ENCODE measurements at regions not wholly inside any gene's neighbourhood (a gene's known extent, or its start where the extent isn't known, plus 50 kb on each side); places are given as distances from the start of the nearest gene placed in this dataset.
A peak's percentile ranks its signal among the peaks of the same experiment; 100 is the strongest.

- Mint-ChIP-seq H3K4me3 (no peak overlapping the region), H3K36me3 (ENCODE audit: low read depth) (no peaks in the 10 kb centered on the region), H3K4me1 (no peaks in the 10 kb centered on the region), H3K27ac (no peak overlapping the region), H3K9me3 (peaks cover 3% of the 10 kb centered on the region), H3K27me3 (no peaks in the 10 kb centered on the region)
- ChIA-PET POLR2A (no interaction called here), CTCF (no interaction called here)
- no peak for DNase-seq
Measured at GRCh38 chr9:12980085-12980851, 205.4 kb downstream of the LURAP1L start.

DNA sequence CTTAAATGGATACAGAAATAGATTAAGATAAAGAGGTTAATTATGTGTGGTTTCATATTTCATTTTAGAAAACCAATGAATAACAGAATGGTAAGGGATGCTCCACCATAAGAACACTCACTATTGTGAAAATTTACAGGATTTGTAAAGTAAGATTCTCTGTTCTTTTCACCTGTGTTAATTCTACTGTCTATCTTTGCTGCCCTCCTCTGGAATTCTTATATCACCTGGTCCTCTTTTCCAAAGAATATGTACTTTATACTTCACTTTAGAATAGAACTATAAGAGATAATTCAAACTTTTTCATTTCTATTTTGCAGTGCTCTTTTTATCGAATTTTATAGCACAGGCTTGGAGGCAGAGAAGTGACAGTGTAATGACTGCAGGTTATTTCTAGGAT, 213.4 kb downstream of the LURAP1L start:
- POLR2A ChIA-PET, result no interaction called here
- CTCF ChIA-PET, result no interaction called here
- H3K4me3 Mint-ChIP-seq, result no peak overlapping the region
- H3K4me1 Mint-ChIP-seq, result no peaks in the 10 kb centered on the region
- no peak for DNase-seq
- H3K36me3 Mint-ChIP-seq (ENCODE audit: low read depth), result no peaks in the 10 kb centered on the region
- H3K27me3 Mint-ChIP-seq, result no peaks in the 10 kb centered on the region
- no peaks in the 10 kb centered on the region for H3K9me3 Mint-ChIP-seq
- no peak overlapping the region for H3K27ac Mint-ChIP-seq

GRCh38 chr9:12989669-12990068, 214.8 kb downstream of the LURAP1L start:
- Mint-ChIP-seq H3K27ac (no peak overlapping the region), H3K36me3 (ENCODE audit: low read depth) (no peaks in the 10 kb centered on the region), H3K9me3 (no peaks in the 10 kb centered on the region), H3K27me3 (no peaks in the 10 kb centered on the region), H3K4me3 (no peak overlapping the region), H3K4me1 (no peaks in the 10 kb centered on the region)
- POLR2A ChIA-PET, result no interaction called here
- CTCF ChIA-PET, result no interaction called here
- no peak for DNase-seq

- DNase-seq, result no peak
- Mint-ChIP-seq H3K27ac (no peak overlapping the region), H3K4me3 (no peak overlapping the region), H3K27me3 (no peaks in the 10 kb centered on the region), H3K36me3 (ENCODE audit: low read depth) (no peaks in the 10 kb centered on the region), H3K4me1 (no peaks in the 10 kb centered on the region), H3K9me3 (no peaks in the 10 kb centered on the region)
- ChIA-PET POLR2A (no interaction called here), CTCF (no interaction called here)
Measured at GRCh38 chr9:12993466-12993865, 218.6 kb downstream of the LURAP1L start.

DNA sequence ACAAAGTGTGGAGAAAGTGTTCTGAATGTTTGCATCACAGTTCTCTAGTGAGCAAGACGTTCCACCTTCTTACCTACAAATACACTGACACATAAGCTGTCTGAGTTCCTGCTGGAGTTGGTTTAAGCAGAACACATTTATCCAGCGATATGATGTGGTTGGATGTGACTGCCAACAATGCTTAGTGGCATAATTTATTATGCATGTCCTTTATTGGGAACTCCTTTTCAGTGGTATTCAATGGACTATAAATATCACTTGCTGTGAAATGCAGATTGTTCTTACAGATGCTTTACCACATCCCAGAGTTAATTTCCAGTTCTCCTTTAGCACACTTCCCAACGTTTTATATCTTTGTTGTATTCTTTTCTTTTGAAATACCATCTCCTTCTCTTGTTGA, 222.2 kb downstream of the LURAP1L start:
- no peak for DNase-seq
- POLR2A ChIA-PET, result no interaction called here
- Mint-ChIP-seq H3K4me3 (no peak overlapping the region), H3K36me3 (ENCODE audit: low read depth) (no peaks in the 10 kb centered on the region), H3K9me3 (no peaks in the 10 kb centered on the region), H3K4me1 (no peaks in the 10 kb centered on the region), H3K27me3 (no peaks in the 10 kb centered on the region), H3K27ac (no peak overlapping the region)
- CTCF ChIA-PET, result no interaction called here

DNA sequence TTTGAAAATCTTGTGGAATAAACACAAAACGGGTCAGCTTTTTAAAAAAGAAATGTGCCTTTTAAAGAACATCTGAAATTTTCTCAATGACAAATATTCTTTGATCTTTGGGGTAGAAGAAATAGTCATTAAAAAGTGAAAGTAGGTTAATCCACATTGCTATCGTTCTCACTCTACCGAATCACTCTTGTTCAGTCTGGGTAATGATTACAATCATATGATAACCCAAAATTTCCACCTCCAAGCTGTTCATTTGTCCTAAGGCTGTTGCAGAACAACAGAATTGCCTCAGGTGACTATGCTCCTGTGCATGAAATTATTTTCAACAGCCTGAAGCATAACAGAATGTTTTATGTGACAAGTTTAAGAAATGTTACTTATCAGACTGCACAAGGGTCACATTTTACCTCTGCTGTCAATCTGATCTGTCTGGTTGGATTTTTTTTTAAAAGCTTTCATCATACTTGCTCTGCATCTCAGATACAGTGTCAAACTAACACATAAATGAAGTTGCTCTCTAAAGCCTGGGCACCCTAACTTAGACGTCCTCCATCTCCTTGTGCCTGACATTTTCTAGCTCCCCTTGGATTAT, 227.3 kb downstream of the LURAP1L start:
- H3K36me3 Mint-ChIP-seq (ENCODE audit: low read depth), result no peaks in the 10 kb centered on the region
- peak overlapping the region; percentile 31 for H3K27ac Mint-ChIP-seq
- H3K4me3 Mint-ChIP-seq, result no peak overlapping the region
- no peaks in the 10 kb centered on the region for H3K4me1 Mint-ChIP-seq
- POLR2A ChIA-PET, result no interaction called here
- H3K9me3 Mint-ChIP-seq, result peaks cover 3% of the 10 kb centered on the region
- CTCF ChIA-PET, result no interaction called here
- no peaks in the 10 kb centered on the region for H3K27me3 Mint-ChIP-seq
- DNase-seq, result no peak

GRCh38 chr9:13002740-13003139, 227.9 kb downstream of the LURAP1L start:
- no peaks in the 10 kb centered on the region for H3K27me3 Mint-ChIP-seq
- no peaks in the 10 kb centered on the region for H3K36me3 Mint-ChIP-seq (ENCODE audit: low read depth)
- ChIA-PET POLR2A (no interaction called here), CTCF (no interaction called here)
- H3K4me1 Mint-ChIP-seq, result no peaks in the 10 kb centered on the region
- peaks cover 3% of the 10 kb centered on the region for H3K9me3 Mint-ChIP-seq
- no peak for DNase-seq
- H3K27ac Mint-ChIP-seq, result no peak overlapping the region
- H3K4me3 Mint-ChIP-seq, result no peak overlapping the region

DNA sequence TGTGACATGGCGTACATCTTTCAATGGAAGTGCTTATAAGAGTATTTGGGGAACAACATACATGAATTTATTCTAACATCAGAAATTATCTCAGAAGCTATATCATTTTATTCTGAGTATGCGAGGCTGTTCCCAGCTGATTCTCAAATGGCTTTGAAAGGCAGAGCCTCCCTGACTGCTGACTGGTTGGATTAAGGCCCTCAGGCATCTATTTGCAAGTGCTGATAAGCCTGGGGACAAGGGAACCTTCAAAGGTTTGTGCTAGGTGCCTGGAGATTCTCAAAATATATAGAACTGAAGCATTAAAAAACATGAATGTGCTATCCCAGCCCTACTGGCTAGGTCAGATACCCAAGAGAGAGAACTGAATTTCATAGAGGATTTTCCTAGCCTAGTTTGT, 235.1 kb downstream of the LURAP1L start:
- ChIA-PET POLR2A (no interaction called here), CTCF (no interaction called here)
- H3K4me3 Mint-ChIP-seq, result no peak overlapping the region
- H3K9me3 Mint-ChIP-seq, result peaks cover 10% of the 10 kb centered on the region
- no peak for DNase-seq
- H3K27me3 Mint-ChIP-seq, result no peaks in the 10 kb centered on the region
- no peaks in the 10 kb centered on the region for H3K4me1 Mint-ChIP-seq
- no peak overlapping the region for H3K27ac Mint-ChIP-seq
- H3K36me3 Mint-ChIP-seq (ENCODE audit: low read depth), result no peaks in the 10 kb centered on the region

DNA sequence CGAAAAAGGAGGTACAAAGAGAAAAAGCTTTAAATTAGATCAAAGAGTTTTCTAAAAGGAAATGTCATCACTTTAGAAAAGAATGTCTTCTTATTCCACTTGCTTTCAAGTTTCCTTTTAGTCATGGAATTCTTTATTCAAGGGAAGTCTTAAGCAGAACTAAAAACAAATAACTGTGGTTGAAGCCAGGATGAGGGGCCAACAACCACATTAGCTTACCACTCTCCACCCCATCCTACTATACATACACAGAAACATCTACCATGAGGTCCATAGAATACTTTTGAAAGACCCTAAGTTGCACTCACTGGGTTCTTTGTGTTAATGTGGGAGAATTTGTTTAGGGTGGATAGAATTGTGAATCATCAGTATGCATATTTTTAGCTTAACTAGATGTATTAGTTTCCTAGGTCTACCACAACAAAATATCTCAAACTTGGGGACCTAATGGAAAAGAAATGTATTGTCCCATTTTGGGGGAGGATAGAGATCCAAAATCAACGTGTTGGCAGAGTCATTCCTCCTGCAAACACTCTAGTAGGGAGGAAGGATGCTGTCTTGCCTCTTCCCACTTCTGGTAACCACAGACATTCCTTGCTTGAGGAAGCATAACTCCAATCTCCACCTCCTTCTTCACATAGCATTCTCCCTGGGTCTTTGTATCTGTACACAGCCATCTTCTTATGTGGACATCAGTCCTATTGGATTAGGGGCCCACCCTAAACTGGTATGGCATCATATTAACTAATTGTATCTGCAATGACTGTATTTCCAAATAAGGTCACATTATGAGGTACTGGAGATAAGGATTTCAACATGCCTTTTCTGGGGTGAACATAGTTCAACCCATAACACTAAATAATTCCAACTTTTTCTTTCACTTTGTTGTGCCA, 239.4 kb downstream of the LURAP1L start:
- H3K27me3 Mint-ChIP-seq, result no peaks in the 10 kb centered on the region
- H3K4me1 Mint-ChIP-seq, result no peaks in the 10 kb centered on the region

DNA sequence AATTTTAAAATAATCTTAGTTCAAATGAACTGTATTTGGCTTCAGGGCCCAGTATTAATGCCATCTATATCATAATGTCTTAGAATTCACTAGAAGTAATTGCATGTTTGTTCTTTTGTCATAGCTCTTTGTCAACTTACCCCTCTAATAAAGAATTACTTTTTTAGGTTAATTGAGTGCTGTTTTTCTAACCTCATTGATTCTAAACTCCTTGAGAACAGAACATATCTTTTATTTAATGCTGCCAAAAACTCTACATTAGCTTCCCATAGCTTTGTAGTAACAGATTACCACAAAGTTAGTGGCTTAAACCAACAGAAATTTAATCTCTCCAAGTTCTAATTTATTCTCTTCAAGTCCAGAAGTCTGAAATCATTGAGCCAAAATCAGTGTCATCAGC, 242.4 kb downstream of the LURAP1L start:
- CTCF ChIA-PET, result no interaction called here
- no peaks in the 10 kb centered on the region for H3K9me3 Mint-ChIP-seq
- no peaks in the 10 kb centered on the region for H3K4me1 Mint-ChIP-seq
- H3K36me3 Mint-ChIP-seq (ENCODE audit: low read depth), result no peaks in the 10 kb centered on the region
- H3K27ac Mint-ChIP-seq, result no peak overlapping the region
- no peak overlapping the region for H3K4me3 Mint-ChIP-seq
- DNase-seq, result no peak
- H3K27me3 Mint-ChIP-seq, result no peaks in the 10 kb centered on the region
- POLR2A ChIA-PET, result no interaction called here

More for the DNA sequence above, 239.4 kb downstream of the LURAP1L start:
- ChIA-PET CTCF (no interaction called here), POLR2A (no interaction called here)
- H3K4me3 Mint-ChIP-seq, result no peak overlapping the region
- no peaks in the 10 kb centered on the region for H3K36me3 Mint-ChIP-seq (ENCODE audit: low read depth)
- no peak for DNase-seq
- no peak overlapping the region for H3K27ac Mint-ChIP-seq
- H3K9me3 Mint-ChIP-seq, result no peaks in the 10 kb centered on the region

GRCh38 chr9:13020146-13021040, 245.6 kb downstream of the LURAP1L start:
- POLR2A ChIA-PET, result no interaction called here
- CTCF ChIA-PET, result no interaction called here
- peaks cover 4% of the 10 kb centered on the region for H3K9me3 Mint-ChIP-seq
- DNase-seq, result no peak
- H3K27me3 Mint-ChIP-seq, result no peaks in the 10 kb centered on the region
- no peak overlapping the region for H3K4me3 Mint-ChIP-seq
- no peaks in the 10 kb centered on the region for H3K36me3 Mint-ChIP-seq (ENCODE audit: low read depth)
- H3K4me1 Mint-ChIP-seq, result no peaks in the 10 kb centered on the region
- H3K27ac Mint-ChIP-seq, result no peak overlapping the region

GRCh38 chr9:13022756-13023155, 247.9 kb downstream of the LURAP1L start:
- CTCF ChIA-PET, result no interaction called here
- Mint-ChIP-seq H3K27ac (no peak overlapping the region), H3K4me1 (no peaks in the 10 kb centered on the region), H3K27me3 (no peaks in the 10 kb centered on the region), H3K36me3 (ENCODE audit: low read depth) (no peaks in the 10 kb centered on the region), H3K9me3 (peaks cover 8% of the 10 kb centered on the region), H3K4me3 (no peak overlapping the region)
- POLR2A ChIA-PET, result no interaction called here
- DNase-seq, result no peak

GRCh38 chr9:13023498-13023897, 248.7 kb downstream of the LURAP1L start:
- ChIA-PET CTCF (no interaction called here), POLR2A (no interaction called here)
- H3K4me1 Mint-ChIP-seq, result no peaks in the 10 kb centered on the region
- H3K27me3 Mint-ChIP-seq, result no peaks in the 10 kb centered on the region
- H3K27ac Mint-ChIP-seq, result no peak overlapping the region
- no peak overlapping the region for H3K4me3 Mint-ChIP-seq
- H3K9me3 Mint-ChIP-seq, result peaks cover 8% of the 10 kb centered on the region
- H3K36me3 Mint-ChIP-seq (ENCODE audit: low read depth), result no peaks in the 10 kb centered on the region
- DNase-seq, result no peak
